Adipocyte (in vitro differentiated cells): ENCODE measurements at regions not wholly inside any gene's neighbourhood (a gene's known extent, or its start where the extent isn't known, plus 50 kb on each side); places are given as distances from the start of the nearest gene placed in this dataset.
"Not testable (repeated sequence)": the region's sequence is repeated elsewhere in the genome, so short reads cannot be mapped to it uniquely, and the experiment has no call there.

Source experiments
- DNase-seq: peaks from one replicate; pipeline ENCODE4 v3.0.0-alpha.2; 2015; ENCODE audit warnings: low read depth
- H3K27me3 ChIP-seq: replicated peaks from 2 replicates; pipeline ENCODE4 v1.7.0; 2013; ENCODE audit warnings: mild to moderate bottlenecking, low read length, moderate library complexity; ENCODE audit not compliant: control insufficient read depth, insufficient read depth
- H3K36me3 ChIP-seq: 2 replicates; pipeline ENCODE4 v1.7.0; 2013; ENCODE audit warnings: low read length, mild to moderate bottlenecking, moderate library complexity; ENCODE audit not compliant: control insufficient read depth, insufficient read depth, severe bottlenecking
- H3K4me1 ChIP-seq: 2 replicates; pipeline ENCODE4 v1.7.0; 2013; ENCODE audit warnings: mild to moderate bottlenecking, low read length, moderate library complexity; ENCODE audit not compliant: control insufficient read depth, insufficient read depth
- H3K4me3 ChIP-seq: 2 replicates; pipeline ENCODE4 v1.7.0; 2013; ENCODE audit warnings: mild to moderate bottlenecking, low read length, moderate library complexity
- H3K9ac ChIP-seq: 2 replicates; pipeline ENCODE4 v1.7.0; 2013; ENCODE audit warnings: mild to moderate bottlenecking, low read length, moderate library complexity
- H3K9me3 ChIP-seq: 2 replicates; pipeline ENCODE4 v1.7.0; 2013; ENCODE audit warnings: mild to moderate bottlenecking, low read length, moderate library complexity; ENCODE audit not compliant: control insufficient read depth

GRCh38 chr1:185460723-185461122 lies 143.7 kb upstream of the IVNS1ABP start:
- not testable (repeated sequence) for H3K36me3 ChIP-seq, H3K9ac ChIP-seq, H3K4me1 ChIP-seq, H3K4me3 ChIP-seq, H3K27me3 ChIP-seq, DNase-seq, H3K9me3 ChIP-seq

- Histone ChIP-seq H3K27me3 (peaks cover 6% of the 10 kb centered on the region), H3K4me3 (no peak overlapping the region), H3K9ac (no peak overlapping the region), H3K36me3 (no peaks in the 10 kb centered on the region), H3K9me3 (no peaks in the 10 kb centered on the region), H3K4me1 (no peaks in the 10 kb centered on the region)
- DNase-seq: no peak
Observed at GRCh38 chr1:185459141-185459540, 142.1 kb upstream of the IVNS1ABP start.

- Histone ChIP-seq H3K9ac (no peak overlapping the region), H3K27me3 (peaks cover 6% of the 10 kb centered on the region), H3K4me1 (no peaks in the 10 kb centered on the region), H3K9me3 (no peaks in the 10 kb centered on the region), H3K36me3 (no peaks in the 10 kb centered on the region), H3K4me3 (no peak overlapping the region)
- no peak for DNase-seq
Observed at GRCh38 chr1:185458670-185459069, 141.6 kb upstream of the IVNS1ABP start.

GRCh38 chr1:185453496-185454192 lies 136.6 kb upstream of the IVNS1ABP start:
- no peaks in the 10 kb centered on the region for H3K36me3 ChIP-seq
- no peak overlapping the region for H3K4me3 ChIP-seq
- no peaks in the 10 kb centered on the region for H3K4me1 ChIP-seq
- DNase-seq: peak; percentile 83
- no peak overlapping the region for H3K9ac ChIP-seq
- peaks cover 3% of the 10 kb centered on the region for H3K27me3 ChIP-seq
- peaks cover 6% of the 10 kb centered on the region for H3K9me3 ChIP-seq

- H3K9ac ChIP-seq: no peak overlapping the region
- H3K4me1 ChIP-seq: no peaks in the 10 kb centered on the region
- no peak for DNase-seq
- no peaks in the 10 kb centered on the region for H3K36me3 ChIP-seq
- no peaks in the 10 kb centered on the region for H3K27me3 ChIP-seq
- H3K9me3 ChIP-seq: peaks cover 6% of the 10 kb centered on the region
- no peak overlapping the region for H3K4me3 ChIP-seq
Observed at GRCh38 chr1:185450917-185451316, 133.9 kb upstream of the IVNS1ABP start.

GRCh38 chr1:185450060-185450788 lies 133.2 kb upstream of the IVNS1ABP start:
- H3K36me3 ChIP-seq: no peaks in the 10 kb centered on the region
- no peak for DNase-seq
- H3K4me1 ChIP-seq: no peaks in the 10 kb centered on the region
- no peaks in the 10 kb centered on the region for H3K27me3 ChIP-seq
- peaks cover 6% of the 10 kb centered on the region for H3K9me3 ChIP-seq
- H3K9ac ChIP-seq: no peak overlapping the region
- H3K4me3 ChIP-seq: no peak overlapping the region

- Histone ChIP-seq H3K4me3 (no peak overlapping the region), H3K9me3 (peaks cover 6% of the 10 kb centered on the region), H3K4me1 (no peaks in the 10 kb centered on the region), H3K9ac (no peak overlapping the region), H3K36me3 (no peaks in the 10 kb centered on the region), H3K27me3 (no peaks in the 10 kb centered on the region)
- no peak for DNase-seq
Observed at GRCh38 chr1:185449378-185450059, 132.5 kb upstream of the IVNS1ABP start.

- peaks cover 6% of the 10 kb centered on the region for H3K9me3 ChIP-seq
- no peaks in the 10 kb centered on the region for H3K27me3 ChIP-seq
- H3K4me3 ChIP-seq: no peak overlapping the region
- no peaks in the 10 kb centered on the region for H3K36me3 ChIP-seq
- H3K4me1 ChIP-seq: no peaks in the 10 kb centered on the region
- DNase-seq: no peak
- H3K9ac ChIP-seq: no peak overlapping the region
Observed at GRCh38 chr1:185448591-185449186, 131.6 kb upstream of the IVNS1ABP start.

GRCh38 chr1:185446131-185446530 lies 129.1 kb upstream of the IVNS1ABP start:
- DNase-seq: no peak
- Histone ChIP-seq H3K9ac (no peak overlapping the region), H3K4me3 (no peak overlapping the region), H3K4me1 (peaks cover 11% of the 10 kb centered on the region), H3K27me3 (no peaks in the 10 kb centered on the region), H3K36me3 (no peaks in the 10 kb centered on the region), H3K9me3 (peaks cover 6% of the 10 kb centered on the region)

- Histone ChIP-seq H3K4me1 (peaks cover 13% of the 10 kb centered on the region), H3K27me3 (no peaks in the 10 kb centered on the region), H3K9ac (no peak overlapping the region), H3K36me3 (no peaks in the 10 kb centered on the region), H3K9me3 (peaks cover 6% of the 10 kb centered on the region), H3K4me3 (no peak overlapping the region)
- no peak for DNase-seq
Observed at GRCh38 chr1:185445594-185445993, 128.6 kb upstream of the IVNS1ABP start.

- no peak for DNase-seq
- Histone ChIP-seq H3K9ac (no peak overlapping the region), H3K4me3 (no peak overlapping the region), H3K36me3 (no peaks in the 10 kb centered on the region), H3K27me3 (no peaks in the 10 kb centered on the region), H3K4me1 (peaks cover 20% of the 10 kb centered on the region), H3K9me3 (peaks cover 5% of the 10 kb centered on the region)
Observed at GRCh38 chr1:185444676-185445075, 127.6 kb upstream of the IVNS1ABP start.
